ENCODE measurements at regions not wholly inside any gene's neighbourhood (a gene's known extent, or its start where the extent isn't known, plus 50 kb on each side); places are given as distances from the start of the nearest gene placed in this dataset.

DNA sequence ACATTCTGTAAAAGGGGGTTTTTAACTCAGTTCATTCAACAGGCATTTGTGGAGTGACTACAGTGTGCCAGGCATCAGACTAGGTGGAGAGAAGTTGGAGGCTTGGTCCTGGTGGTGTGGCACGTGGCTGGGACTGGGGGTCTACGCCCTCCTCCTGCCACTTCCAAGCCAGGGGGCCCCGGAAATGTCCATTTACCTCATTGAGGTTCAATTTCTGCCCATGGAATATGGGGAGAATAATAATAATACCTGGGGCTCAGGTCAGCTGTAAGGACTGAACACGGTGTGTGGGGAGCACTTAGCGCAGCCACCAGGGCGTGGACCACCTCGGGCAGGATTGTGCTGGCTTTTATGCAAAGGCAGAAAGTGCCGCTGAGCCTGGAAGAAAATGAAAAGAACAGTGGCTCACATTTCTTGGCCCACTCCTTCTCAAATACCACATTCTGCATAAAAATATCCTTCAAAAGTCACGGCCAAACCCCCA, 229.4 kb downstream of the ANKRD60 start:
- SMC1A ChIA-PET (ENCODE audit: uncharacterized antibody, unreplicated experiment) = no interaction called here
- RAD21 ChIA-PET (ENCODE audit: unreplicated experiment) = no interaction called here
- H3K79me2 ChIP-seq (ENCODE audit: control insufficient read depth, insufficient read depth, low read length) = no peaks in the 10 kb centered on the region
- FAIRE-seq = no peak
- H3K27ac ChIP-seq (ENCODE audit: control insufficient read depth, insufficient read depth) = no peak overlapping the region
- H3K9ac ChIP-seq (ENCODE audit: control insufficient read depth, insufficient read depth, low read length) = no peak overlapping the region
- in situ Hi-C loops (cut with MboI) = no loop called here
- no peak overlapping the region for H3K4me2 ChIP-seq (ENCODE audit: control insufficient read depth, insufficient read depth)
- DNase-seq (ENCODE audit: low read depth, low spot score) = no peak
- no peak for TF ChIP-seq DPF2 (IDR thresholded peaks at IDR 0.05)
- no peak for TF ChIP-seq BRCA1 (IDR thresholded peaks at IDR 0.05; ENCODE audit: low read depth, low read length)
- no peak for TF ChIP-seq EP300 (IDR thresholded peaks at IDR 0.05; ENCODE audit: borderline replicate concordance in 1 of 2, control insufficient read depth in 1 of 2, low read depth in 2 of 2, low read length in 2 of 2)
- TF ChIP-seq ZBED1 (IDR thresholded peaks at IDR 0.05; ENCODE audit: borderline replicate concordance) = no peak
- no peak for TF ChIP-seq IRF5 (IDR thresholded peaks at IDR 0.05; ENCODE audit: borderline replicate concordance)
- no peak for TF ChIP-seq POLR2AphosphoS2 (IDR thresholded peaks at IDR 0.05; ENCODE audit: low read depth, low read length)
- no peak for TF ChIP-seq SIX5 (IDR thresholded peaks at IDR 0.05; ENCODE audit: low read depth, low read length, severe bottlenecking)
- TF ChIP-seq NBN (IDR thresholded peaks at IDR 0.05) = no peak
- no peak for TF ChIP-seq GABPA (IDR thresholded peaks at IDR 0.05; ENCODE audit: low read depth)
- no TSS peak for BruUV-seq (replicated peaks)
- no peaks in the 10 kb centered on the region for H3K4me1 ChIP-seq (ENCODE audit: control insufficient read depth, insufficient read depth, low read length)
- CTCF ChIA-PET = no interaction called here
- H3K36me3 ChIP-seq (ENCODE audit: control insufficient read depth in 2 of 2, insufficient read depth in 2 of 2, low read length in 1 of 2) = no peaks in the 10 kb centered on the region
- H2AFZ ChIP-seq (ENCODE audit: control insufficient read depth, low read depth, low read length) = no peak overlapping the region
- intact Hi-C loops (cut with micrococcal nuclease; ENCODE audit: unreplicated experiment) = no loop called here
- no peak for ATAC-seq
- H4K20me1 ChIP-seq (ENCODE audit: control insufficient read depth, insufficient read depth) = no peaks in the 10 kb centered on the region
- no peaks in the 10 kb centered on the region; a peak in 1 of 4 replicates for H3K27me3 ChIP-seq (replicated peaks in 1 of 2; ENCODE audit: control insufficient read depth in 2 of 2, insufficient read depth in 2 of 2, low read length in 1 of 2)
- POLR2A ChIA-PET = no interaction called here
- H3K9me3 ChIP-seq (replicated peaks; ENCODE audit: control insufficient read depth, insufficient read depth, low read length) = no peaks in the 10 kb centered on the region; the same call in 2 of the 3 replicates
- no peak overlapping the region for H3K4me3 ChIP-seq
- 13% methylated on average over 9 of the region's 9 CpGs for WGBS (ENCODE audit: insufficient coverage, insufficient replicate concordance, low lambda C conversion rate, missing lambda C conversion rate)

Measured in GM12878 (cell line).